HG02938 (cell line): ENCODE measurements at regions not wholly inside any gene's neighbourhood (a gene's known extent, or its start where the extent isn't known, plus 50 kb on each side); places are given as distances from the start of the nearest gene placed in this dataset.

Source experiments
- ATAC-seq: cut with Tn5 transposase; IDR thresholded peaks from one replicate; pipeline ENCODE4 v1.9.1; 2021; ENCODE audit warnings: mild to moderate bottlenecking, moderate library complexity; ENCODE audit not compliant: unreplicated experiment

- no peak for ATAC-seq
Observed at GRCh38 chr13:73372666-73373627, 314.1 kb downstream of the KLF5 start.

- no peak for ATAC-seq
Observed at GRCh38 chr13:73370066-73370465, 311.3 kb downstream of the KLF5 start.

GRCh38 chr13:73369095-73369494 lies 310.3 kb downstream of the KLF5 start:
- ATAC-seq = no peak

- no peak for ATAC-seq
Observed at GRCh38 chr13:73368608-73369007, 309.8 kb downstream of the KLF5 start.

GRCh38 chr13:73367886-73368285 lies 309.1 kb downstream of the KLF5 start:
- no peak for ATAC-seq

- no peak for ATAC-seq
Observed at GRCh38 chr13:73366241-73366640, 307.4 kb downstream of the KLF5 start.

- ATAC-seq = no peak
Observed at GRCh38 chr13:73365681-73366080, 306.9 kb downstream of the KLF5 start.

GRCh38 chr13:73365252-73365651 lies 306.4 kb downstream of the KLF5 start:
- no peak for ATAC-seq

- no peak for ATAC-seq
Observed at GRCh38 chr13:73364736-73365135, 305.9 kb downstream of the KLF5 start.

- no peak for ATAC-seq
Observed at GRCh38 chr13:73358606-73359095, 299.8 kb downstream of the KLF5 start.

- no peak for ATAC-seq
Observed at GRCh38 chr13:73355134-73355533, 296.3 kb downstream of the KLF5 start.

- ATAC-seq = no peak
Observed at GRCh38 chr13:73351730-73352129, 292.9 kb downstream of the KLF5 start.

- ATAC-seq = no peak
Observed at GRCh38 chr13:73341748-73342147, 282.9 kb downstream of the KLF5 start.

GRCh38 chr13:73340069-73340468 lies 281.3 kb downstream of the KLF5 start:
- no peak for ATAC-seq

- no peak for ATAC-seq
Observed at GRCh38 chr13:73339086-73339485, 280.3 kb downstream of the KLF5 start.

GRCh38 chr13:73338389-73338788 lies 279.6 kb downstream of the KLF5 start:
- ATAC-seq = no peak

GRCh38 chr13:73337532-73337931 lies 278.7 kb downstream of the KLF5 start:
- ATAC-seq = no peak

- ATAC-seq = no peak
Observed at GRCh38 chr13:73336773-73337172, 278.0 kb downstream of the KLF5 start.

GRCh38 chr13:73335944-73336343 lies 277.1 kb downstream of the KLF5 start:
- no peak for ATAC-seq

GRCh38 chr13:73335210-73335609 lies 276.4 kb downstream of the KLF5 start:
- peak; percentile 99 for ATAC-seq

GRCh38 chr13:73334445-73334844 lies 275.6 kb downstream of the KLF5 start:
- ATAC-seq = no peak

- ATAC-seq = no peak
Observed at GRCh38 chr13:73331556-73331955, 272.8 kb downstream of the KLF5 start.
